ENCODE measurements at regions not wholly inside any gene's neighbourhood (a gene's known extent, or its start where the extent isn't known, plus 50 kb on each side); places are given as distances from the start of the nearest gene placed in this dataset.

DNA sequence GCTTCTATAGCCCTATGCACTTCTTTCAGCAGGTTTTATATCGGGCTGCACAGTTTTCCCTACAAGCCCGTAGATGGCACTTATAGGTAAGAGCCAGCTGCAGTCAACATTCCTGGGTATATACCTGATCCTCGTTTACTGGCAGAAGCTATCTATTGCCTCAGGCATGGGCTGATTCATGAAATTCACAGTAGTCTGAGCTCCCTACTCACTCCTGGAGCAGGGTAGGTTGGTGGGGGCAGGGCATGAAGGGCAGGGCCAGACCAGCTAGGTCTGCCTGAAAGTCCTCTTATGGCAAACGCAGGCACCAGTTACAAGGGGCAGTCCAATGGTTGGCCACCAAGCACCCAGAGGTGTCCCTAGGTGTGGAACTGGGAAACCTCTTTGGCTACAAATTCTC is 345.8 kb downstream of the RPS29 start:
- no peak for DNase-seq (ENCODE audit: low spot score)

DNA sequence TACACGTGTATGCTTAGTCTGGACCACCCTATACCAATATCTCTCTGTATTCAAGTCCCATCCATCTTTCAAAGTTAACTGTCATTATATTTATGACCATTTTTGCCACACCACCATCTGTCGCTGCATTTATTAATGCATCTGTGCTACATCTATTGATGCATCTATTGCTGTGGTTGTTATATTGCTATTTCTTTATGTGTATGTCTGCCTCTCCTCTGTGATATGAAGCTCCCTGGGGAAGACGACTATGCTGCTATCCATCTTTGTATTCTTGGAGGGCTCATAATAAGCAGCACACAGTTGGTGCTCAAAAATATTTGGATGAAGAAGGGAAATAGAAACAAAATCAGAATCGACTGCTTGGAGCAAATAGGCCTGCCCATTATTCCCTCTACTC is 357.6 kb downstream of the RPS29 start:
- no peak for DNase-seq (ENCODE audit: low spot score)

DNA sequence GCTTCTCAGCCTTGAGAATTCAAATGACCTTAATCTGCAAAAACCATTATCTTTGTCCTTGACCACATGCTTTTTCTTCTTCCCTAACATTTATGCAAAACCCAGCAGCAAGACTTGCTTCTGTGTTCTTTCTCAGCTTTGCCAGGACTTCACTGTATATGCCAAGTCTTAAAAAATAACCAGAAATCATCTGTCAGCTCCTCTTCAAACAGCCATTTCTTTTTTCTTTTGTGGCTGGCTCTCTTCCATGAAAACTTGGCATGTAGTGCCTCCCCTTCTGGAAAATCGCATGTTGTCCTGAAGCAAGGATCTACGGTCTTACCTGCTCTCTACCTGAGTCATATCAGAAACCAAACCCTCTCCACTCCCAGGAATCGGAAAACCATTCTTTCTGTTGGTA is 364.9 kb downstream of the RPS29 start:
- DNase-seq (ENCODE audit: low spot score): no peak

DNA sequence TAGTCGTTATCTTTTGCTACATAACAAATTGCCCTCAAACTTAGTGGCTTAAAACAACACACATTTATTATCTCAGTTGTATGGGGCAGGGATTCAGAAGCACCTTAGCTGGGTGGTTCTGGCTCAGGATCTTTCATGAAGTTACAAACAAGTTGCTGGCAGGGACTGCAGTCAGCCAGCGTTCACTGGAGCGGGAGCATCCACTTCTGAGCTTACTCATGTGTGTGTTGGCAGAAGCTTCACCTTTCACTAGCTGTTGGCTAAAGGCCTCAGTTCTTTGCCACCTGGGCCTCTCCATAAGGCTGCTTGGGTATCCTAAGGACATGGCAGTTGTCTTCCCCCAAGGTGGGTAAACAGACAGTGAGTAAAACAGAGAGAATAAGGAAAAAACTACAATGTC is 365.7 kb downstream of the RPS29 start:
- no peak for DNase-seq (ENCODE audit: low spot score)

DNA sequence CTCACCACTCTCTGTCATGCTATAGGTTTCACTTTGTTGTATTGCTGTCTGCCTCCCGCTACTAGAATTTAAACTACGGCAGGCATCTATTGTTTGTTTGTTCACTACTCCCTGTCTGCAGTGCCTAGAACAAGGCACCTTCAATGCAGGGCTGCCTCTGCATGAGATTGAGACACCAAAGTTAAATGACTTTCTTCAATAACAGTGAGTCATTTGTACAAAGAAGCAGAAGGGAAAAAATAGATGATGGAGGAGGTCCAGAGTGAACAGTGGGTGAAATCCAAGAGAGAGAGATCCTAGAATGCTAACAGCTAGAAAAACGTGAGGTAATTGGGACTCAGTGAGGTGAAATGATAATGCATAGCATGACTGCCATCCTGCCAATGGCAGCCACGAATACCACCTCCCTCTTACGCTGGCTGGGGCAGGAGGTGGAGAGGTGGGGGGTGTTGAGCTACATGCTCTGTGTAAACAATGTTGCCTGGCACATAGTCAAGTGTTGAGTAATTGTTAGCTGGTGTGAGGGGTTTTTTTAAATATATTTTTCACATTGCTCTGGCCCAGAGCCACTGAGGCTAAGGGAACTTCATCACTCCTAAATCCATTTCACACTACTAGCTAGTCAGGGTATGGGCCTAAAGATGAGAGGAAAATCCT is 367.6 kb downstream of the RPS29 start:
- no peak for DNase-seq (ENCODE audit: low spot score)

DNA sequence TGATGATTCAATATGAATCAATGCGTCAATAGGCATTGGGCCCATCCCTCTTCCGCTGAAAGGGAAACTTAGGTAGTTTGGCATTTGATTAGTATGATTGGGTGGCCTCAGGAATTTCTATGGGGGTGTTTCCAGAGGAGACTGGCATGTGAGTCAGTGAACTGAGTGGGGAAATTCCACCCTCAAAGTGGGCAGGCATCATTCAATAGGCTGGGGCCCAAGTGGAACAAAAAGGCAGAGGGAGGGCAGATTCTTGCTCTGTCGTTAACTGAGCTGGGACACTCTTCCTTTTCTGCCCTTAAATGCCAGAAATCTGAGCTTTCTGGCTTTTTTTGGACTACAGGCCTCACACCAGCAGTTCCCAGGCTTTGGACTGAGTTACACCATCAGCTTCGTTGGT is 373.5 kb downstream of the RPS29 start:
- DNase-seq (ENCODE audit: low spot score): no peak

DNA sequence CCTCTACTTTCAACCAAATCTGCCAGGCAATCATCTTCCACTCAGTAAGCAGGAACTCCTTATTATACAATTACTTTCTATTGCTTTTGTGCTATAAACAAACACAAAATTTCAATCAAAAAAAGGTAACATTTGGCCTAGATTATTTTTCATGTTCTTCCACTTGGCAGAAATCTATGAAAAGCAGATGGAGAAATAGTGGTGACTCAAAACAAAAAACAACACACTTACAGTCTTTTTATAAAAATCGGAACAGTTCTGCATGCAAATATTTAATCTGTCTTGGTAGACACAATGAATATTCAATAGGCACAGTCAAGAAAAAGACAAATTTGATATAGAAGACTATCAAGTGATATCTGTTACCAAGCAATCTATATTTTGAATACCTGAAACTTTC is 376.8 kb downstream of the RPS29 start:
- DNase-seq (ENCODE audit: low spot score): no peak

DNA sequence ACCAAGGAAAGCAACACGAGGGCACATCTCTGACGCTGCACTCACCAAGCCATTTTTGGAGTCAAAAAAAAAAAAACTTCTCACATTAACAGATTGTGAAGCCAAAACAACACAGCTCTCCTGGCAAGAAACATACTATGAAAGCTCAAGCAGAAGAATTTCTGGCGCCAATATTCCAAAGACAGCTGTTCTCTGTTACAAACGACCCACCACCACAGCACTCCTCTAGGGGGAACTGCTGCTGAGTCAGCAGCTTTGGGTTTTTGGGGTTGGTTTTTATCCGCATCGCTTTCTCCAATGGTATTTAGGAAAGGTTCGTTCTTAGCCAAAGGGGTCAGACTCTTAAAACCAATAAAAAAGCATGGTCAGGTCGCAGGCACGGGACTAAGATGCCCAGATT is 379.4 kb downstream of the RPS29 start:
- DNase-seq (ENCODE audit: low spot score): no peak

DNA sequence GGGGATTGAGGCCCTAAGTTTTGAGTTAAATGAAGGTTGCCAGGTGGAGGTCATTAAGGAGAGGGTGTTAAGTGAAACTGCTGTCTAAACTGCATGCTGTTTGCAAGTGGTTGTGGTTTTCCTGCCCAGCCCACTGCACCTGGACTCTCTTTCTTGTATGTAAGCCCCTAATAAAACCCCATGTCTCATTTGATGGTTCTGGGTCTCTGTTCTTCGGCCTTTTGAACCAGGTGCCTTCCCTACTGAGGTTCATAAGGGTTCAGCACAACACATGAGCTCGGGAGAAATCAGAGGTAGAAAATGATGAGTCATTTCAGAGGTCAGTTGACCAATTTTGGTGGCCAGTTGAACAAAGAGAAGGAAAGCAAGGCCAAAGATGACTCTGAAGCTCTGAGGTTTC is 382.5 kb downstream of the RPS29 start:
- DNase-seq (ENCODE audit: low spot score): no peak

DNA sequence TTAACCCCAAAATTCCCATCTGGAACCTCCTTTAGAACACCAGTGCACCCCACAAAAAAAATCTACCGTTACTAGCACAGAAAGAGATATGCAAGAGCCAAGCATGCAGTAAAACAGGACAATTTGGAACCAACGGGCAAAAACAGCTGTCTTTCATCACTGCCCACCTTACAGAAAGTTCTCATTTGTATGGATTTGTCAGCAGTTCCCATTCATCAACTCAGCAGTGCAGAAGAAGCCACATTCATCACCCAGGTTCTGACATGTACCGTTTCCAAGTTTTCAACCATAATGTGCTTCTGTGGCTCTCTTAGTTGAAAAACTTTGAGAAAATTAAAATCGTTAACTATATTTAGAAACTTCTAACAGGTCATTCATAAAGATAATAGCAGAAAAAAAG is 387.0 kb downstream of the RPS29 start:
- DNase-seq (ENCODE audit: low spot score): no peak

DNA sequence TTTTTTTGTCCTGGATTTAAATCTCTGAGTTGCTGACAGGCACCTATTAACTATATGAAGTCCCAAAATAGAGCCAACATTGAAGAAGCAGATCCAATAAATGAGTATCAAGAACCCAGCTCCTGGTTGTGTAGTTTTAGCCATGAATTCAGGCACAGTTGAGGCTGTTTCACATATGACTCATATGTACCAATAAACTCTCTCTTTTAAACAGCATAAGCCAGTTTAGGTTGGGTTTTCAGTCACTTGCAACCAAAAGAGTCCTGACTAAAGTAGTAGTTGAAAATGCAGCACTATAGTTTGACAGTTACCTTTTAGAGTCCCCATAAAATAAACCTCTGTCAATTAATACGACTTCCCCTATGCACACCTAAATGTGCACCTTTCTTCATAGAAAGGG is 389.9 kb downstream of the RPS29 start:
- no peak for DNase-seq (ENCODE audit: low spot score)

DNA sequence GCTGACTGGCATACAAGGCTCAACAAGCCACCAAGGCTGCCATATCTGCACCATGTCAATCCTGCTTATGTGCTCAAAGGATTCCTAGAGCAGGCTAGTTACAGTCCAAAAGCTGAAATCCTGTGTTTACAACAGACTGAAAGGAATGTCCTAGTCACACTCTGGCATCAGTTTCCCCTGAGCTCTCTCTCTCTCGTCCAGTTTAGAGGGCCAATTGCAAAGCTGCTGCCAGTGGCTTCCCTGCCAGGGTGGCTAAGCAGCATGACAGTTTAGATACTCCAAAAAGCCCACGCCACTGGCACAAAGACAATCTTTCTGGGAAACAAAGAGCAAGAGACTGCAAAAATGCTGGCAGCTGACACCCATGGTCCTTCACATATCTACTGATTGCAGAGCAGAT is 392.1 kb downstream of the RPS29 start:
- DNase-seq (ENCODE audit: low spot score): no peak

DNA sequence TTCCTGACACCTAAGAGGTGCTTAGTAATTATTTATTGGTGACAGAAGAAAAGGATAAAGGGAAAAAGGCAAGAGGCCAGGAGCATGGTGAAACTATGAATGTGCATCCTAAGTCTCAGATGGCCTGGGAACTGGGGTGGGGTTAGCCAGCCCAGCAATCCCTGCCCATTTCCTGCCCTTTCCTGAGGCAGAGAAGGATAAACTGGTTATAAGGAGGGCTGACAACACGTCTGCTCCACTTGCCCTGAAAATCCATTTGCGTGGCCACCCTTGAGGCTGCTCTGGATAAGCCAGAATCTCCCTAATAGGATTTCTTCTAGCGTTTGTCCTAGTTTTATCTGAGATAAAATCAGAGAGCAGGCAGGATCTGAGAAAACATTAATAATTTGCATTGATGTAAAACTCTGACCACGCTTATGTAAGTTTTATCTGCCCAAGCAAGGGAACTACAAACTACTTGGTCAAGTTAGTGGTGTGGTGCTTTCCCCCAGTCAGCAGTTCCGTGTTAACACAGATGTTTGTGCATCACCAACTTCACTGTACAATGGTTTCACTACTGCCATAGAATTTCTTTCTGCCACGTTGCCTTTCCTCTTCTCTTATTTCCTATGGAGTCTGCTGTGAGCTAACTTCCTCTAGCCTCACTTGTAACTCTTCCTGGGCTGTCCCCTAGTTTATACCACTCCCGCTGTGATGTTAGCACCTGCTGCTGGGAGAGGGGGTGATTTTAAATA is 392.7 kb downstream of the RPS29 start:
- DNase-seq (ENCODE audit: low spot score): no peak

DNA sequence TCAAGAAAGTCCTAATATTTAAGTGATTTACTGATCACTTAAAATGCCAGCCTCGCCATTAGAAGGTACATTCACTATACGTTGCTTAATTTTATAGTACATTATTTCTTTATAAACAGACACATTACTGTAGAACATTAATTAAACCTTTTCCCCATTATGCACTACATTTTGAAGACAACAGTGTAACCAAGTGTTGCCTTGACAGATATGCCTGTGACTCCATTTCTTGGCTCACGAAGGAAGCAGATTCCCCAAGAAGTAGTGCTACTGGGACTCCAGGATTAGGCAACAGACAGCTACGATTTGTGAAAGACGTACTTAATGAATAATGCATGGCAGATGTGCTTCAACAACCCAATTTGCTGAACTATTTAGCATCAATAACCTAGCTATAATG is 394.8 kb downstream of the RPS29 start:
- DNase-seq (ENCODE audit: low spot score): no peak

DNA sequence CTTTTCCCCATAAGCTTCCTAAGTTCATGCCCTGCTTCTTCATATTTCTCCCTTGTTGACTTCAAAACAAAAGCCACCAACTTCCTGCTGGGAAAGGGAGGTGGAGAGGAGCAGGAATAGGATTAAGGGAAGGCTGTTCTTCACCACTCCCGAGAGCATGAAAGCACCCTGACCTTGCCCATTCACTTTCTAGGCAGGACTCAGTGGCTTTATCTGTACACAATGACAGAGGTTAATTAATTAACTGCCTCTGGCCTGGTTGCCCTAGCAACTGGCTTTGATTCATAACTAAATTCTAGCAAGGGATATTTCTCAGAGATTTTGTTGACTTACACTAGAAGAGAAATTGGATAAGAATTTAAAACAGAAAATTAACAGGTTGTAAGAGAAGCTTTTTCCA is 396.8 kb downstream of the RPS29 start:
- DNase-seq (ENCODE audit: low spot score): no peak

DNA sequence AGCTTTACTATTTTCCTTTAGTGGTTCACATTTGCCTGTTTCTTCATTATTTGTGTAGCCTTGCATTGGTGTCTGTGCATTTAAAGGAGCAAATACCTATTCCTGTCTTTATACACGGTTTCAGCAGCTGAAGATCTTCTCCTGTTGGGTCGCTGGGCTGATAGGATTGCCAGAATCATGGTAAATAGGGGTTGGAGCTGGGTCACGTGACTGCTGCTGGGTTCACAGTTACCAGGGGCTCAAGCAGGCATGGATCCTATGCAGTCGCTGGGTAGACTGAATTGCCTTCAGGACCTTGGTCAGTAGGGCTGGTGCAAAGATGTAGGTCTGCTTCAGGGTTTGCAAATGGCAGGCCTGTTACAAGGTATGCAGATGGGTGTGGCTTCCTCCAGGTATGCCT is 398.4 kb downstream of the RPS29 start:
- DNase-seq (ENCODE audit: low spot score): no peak

DNA sequence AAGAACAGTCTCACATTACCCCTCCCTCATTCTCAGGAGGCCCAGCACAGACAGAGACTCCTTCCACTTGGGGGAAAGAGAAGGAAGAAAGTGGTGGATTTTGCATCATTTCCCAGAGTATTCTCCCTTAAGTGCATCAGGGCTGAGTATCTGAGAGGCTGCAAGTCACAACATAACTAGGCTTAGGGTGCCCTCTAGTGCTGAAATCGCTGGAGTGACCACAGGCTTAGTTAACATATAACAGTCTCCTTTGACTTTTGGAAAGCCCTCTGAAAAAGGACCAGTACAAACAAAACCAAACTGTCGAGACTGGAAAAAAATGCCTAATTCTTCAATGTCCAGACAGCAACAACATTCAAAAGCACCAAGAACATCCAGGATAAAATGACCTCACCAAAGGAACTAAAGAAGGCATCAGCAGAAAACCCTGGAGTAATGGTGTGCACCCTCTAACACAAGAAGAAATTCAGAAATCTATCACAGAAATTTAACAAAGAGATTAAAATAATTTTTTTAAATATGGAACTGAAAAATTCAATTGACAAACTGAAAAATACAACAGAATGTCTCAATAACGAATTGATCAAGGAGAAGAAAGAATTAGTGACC is 412.3 kb downstream of the RPS29 start:
- peak; percentile 15 for DNase-seq (ENCODE audit: low spot score)

DNA sequence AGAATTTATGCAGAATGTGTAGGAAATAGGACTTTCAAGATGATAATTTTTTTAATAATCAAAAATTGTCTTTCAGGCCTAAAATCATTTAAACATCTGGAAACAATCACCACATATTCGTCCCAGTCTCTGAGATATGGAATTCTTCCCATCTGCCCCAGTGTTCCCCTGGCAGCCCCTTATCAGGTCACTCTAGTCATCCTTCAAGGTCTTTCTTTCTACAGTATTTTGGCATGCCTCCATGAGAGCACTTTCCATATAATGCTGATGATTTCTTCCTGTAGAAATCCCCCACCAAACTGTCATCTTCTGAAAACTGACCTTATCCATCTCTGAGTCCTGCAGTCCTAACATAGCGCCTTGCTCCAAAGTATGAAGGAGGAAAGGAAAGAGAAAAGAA is 422.1 kb downstream of the RPS29 start:
- no peak for DNase-seq (ENCODE audit: low spot score)

DNA sequence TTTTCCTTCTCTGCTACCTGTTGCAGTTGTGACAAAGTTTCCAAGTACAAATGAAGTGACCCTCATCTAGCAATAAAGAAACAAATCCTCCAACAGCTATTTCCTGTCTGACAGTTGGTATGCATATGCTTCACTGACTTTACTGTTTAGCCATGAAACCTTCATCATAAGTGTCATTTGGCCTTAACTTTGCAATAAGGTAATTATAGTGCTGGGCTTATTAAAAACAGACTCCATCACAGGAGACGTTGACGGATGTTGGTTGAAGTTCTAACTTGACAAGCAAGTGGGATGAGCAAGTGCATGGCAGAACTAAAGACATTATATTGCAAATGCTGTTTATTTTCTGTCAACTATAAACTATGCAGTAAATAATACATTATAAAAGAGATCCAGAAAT is 425.2 kb downstream of the RPS29 start:
- no peak for DNase-seq (ENCODE audit: low spot score)

DNA sequence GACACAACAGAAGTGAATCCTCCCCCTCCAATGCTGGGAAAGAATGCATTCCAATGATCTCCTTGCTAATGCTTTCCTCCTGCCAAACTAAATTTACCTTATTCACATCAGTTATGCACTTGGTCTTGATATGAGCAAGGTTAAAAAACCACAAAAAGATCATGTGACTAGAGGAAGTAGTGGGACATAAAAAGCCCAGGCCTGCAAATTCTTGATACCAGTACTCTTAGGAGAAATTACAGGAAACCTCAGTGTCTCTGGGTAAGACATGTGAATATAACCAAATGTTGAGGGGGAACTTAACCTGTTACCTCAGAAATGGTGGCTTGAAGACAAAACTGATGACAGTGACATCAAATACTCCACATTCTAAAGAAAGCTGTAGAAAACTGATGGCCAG is 427.1 kb downstream of the RPS29 start:
- DNase-seq (ENCODE audit: low spot score): no peak

DNA sequence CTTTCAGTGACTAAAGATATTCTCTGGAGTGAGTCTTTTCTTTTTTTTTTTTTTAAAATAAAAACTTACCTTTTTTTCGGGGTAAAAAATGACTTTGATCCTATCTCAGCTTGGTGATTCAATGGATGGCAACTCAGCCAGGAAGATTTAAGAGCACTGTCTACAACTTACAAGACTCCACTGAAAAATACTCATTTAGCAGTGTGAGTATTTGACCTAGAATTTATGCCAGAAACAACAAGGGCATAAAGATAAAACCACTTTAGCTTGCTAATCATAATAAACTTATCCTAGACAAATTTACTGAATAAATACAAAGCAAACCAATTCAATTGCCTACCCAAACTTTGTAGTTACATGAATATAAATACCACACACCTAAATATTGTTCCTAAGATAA is 446.6 kb downstream of the RPS29 start:
- DNase-seq (ENCODE audit: low spot score): no peak

DNA sequence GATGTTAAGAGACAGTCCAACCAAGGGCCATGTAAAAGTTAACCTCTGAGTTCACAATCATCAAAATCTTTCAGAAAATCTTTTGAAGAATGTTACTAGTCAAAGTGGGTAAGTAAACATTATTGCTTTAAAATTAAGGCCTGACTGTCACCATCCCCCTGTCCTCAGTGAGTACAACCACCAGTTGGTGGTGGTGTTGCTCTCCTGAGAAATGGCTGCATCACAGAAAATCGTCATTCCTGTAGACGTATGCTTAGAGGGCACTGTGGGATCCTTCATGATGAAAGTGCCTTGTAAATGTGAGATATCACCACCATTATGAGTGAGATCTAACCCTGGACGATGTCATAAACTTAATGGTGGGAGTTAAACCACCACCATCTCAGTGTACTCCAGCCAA is 451.2 kb downstream of the RPS29 start:
- no peak for DNase-seq (ENCODE audit: low spot score)

DNA sequence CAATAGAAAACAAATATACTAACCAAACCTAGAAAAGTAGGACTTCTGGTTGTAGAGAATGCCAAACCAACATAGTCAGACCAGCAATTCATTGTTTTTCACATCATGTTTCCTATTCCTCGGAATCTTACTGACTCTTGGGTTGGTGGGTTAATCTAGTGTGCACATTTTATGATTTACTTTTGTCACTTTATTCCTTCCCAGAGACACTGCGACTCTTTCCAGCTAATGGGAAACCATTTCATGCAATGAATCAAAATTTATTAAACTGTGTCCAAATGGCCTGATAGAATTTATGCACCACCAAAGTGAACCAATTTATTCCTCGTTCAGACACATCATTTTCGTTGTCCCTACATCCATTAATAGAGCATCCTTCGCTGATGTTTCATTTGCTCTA is 464.9 kb downstream of the RPS29 start:
- no peak for DNase-seq (ENCODE audit: low spot score)

Measured in HuH-7 (cell line).